H9 (cell line): ENCODE measurements at regions not wholly inside any gene's neighbourhood (a gene's known extent, or its start where the extent isn't known, plus 50 kb on each side); places are given as distances from the start of the nearest gene placed in this dataset.

Experiments used
- DNase-seq: peaks from one replicate; pipeline ENCODE4 v3.0.0-alpha.2; 2017
- H2AFZ ChIP-seq: one replicate; pipeline ENCODE4 v1.6.1; 2013; ENCODE audit warnings: mild to moderate bottlenecking, low read length, control low read depth, moderate library complexity
- H2AK5ac ChIP-seq: 2 replicates; pipeline ENCODE4 v1.6.1; 2013; ENCODE audit warnings: low read length, control low read depth, mixed read lengths; ENCODE audit not compliant: insufficient read length
- H2BK120ac ChIP-seq: one replicate; pipeline ENCODE4 v1.6.1; 2013; ENCODE audit warnings: low read depth, mild to moderate bottlenecking, low read length, control low read depth, inconsistent platforms; ENCODE audit not compliant: poor library complexity, severe bottlenecking
- H2BK12ac ChIP-seq: 2 replicates; pipeline ENCODE4 v1.6.1; 2013; ENCODE audit warnings: low read length, control low read depth, mixed read lengths, low read depth; ENCODE audit not compliant: insufficient read length
- H2BK15ac ChIP-seq: 2 replicates; pipeline ENCODE4 v1.6.1; 2013; ENCODE audit warnings: low read depth, low read length, control low read depth
- H2BK20ac ChIP-seq: one replicate; pipeline ENCODE4 v1.6.1; 2013; ENCODE audit warnings: low read depth, mild to moderate bottlenecking, low read length, control low read depth, inconsistent platforms; ENCODE audit not compliant: poor library complexity, severe bottlenecking
- H2BK5ac ChIP-seq: 2 replicates; pipeline ENCODE4 v1.6.1; 2013; ENCODE audit warnings: low read length, control low read depth, mixed read lengths; ENCODE audit not compliant: insufficient read length
- H3K14ac ChIP-seq: 2 replicates; pipeline ENCODE4 v1.6.1; 2013; ENCODE audit warnings: low read length, control low read depth; ENCODE audit not compliant: insufficient read depth
- H3K18ac ChIP-seq: 2 replicates; pipeline ENCODE4 v1.6.1; 2013; ENCODE audit warnings: low read depth, mild to moderate bottlenecking, mixed read lengths, low read length, control low read depth; ENCODE audit not compliant: insufficient read length
- H3K23ac ChIP-seq: 2 replicates; pipeline ENCODE4 v1.6.1; 2013; ENCODE audit warnings: low read length, control low read depth, mixed read lengths, low read depth; ENCODE audit not compliant: insufficient read length
- H3K23me2 ChIP-seq: 2 replicates; pipeline ENCODE4 v1.6.1; 2013; ENCODE audit warnings: low read depth, mild to moderate bottlenecking, mixed read lengths, low read length, control low read depth; ENCODE audit not compliant: insufficient read length, poor library complexity, severe bottlenecking
- H3K27ac ChIP-seq: 2 replicates; pipeline ENCODE4 v1.5.1; 2013; ENCODE audit warnings: low read length, control low read depth, mixed read lengths, low read depth; ENCODE audit not compliant: insufficient read length
- H3K27me3 ChIP-seq: 2 replicates; pipeline ENCODE4 v1.6.1; 2013; ENCODE audit warnings: low read length, control low read depth, inconsistent platforms; ENCODE audit not compliant: insufficient read depth
- H3K4ac ChIP-seq: 2 replicates; pipeline ENCODE4 v1.6.1; 2013; ENCODE audit warnings: low read depth, mild to moderate bottlenecking, control low read depth, inconsistent platforms, low read length, moderate library complexity
- H3K4me1 ChIP-seq: 2 replicates; pipeline ENCODE4 v1.6.1; 2013; ENCODE audit warnings: low read length, control low read depth, inconsistent platforms; ENCODE audit not compliant: insufficient read depth
- H3K4me2 ChIP-seq: 2 replicates; pipeline ENCODE4 v1.6.1; 2013; ENCODE audit warnings: low read length, control low read depth, mixed read lengths; ENCODE audit not compliant: insufficient read length, insufficient read depth
- H3K56ac ChIP-seq: 2 replicates; pipeline ENCODE4 v1.6.1; 2013; ENCODE audit warnings: low read depth, mild to moderate bottlenecking, mixed read lengths, low read length, control low read depth; ENCODE audit not compliant: insufficient read length
- H3K79me1 ChIP-seq: 2 replicates; pipeline ENCODE4 v1.6.1; 2013; ENCODE audit warnings: low read depth, mild to moderate bottlenecking, moderate library complexity, low read length, control low read depth, inconsistent platforms; ENCODE audit not compliant: insufficient read depth, poor library complexity, severe bottlenecking
- H3K79me2 ChIP-seq: 2 replicates; pipeline ENCODE4 v1.6.1; 2013; ENCODE audit warnings: low read length, control low read depth, inconsistent platforms; ENCODE audit not compliant: insufficient read depth
- H3K9ac ChIP-seq: 2 replicates; pipeline ENCODE4 v1.6.1; 2013; ENCODE audit warnings: low read length, control low read depth, mixed read lengths; ENCODE audit not compliant: insufficient read length; ENCODE audit errors: extremely low read depth
- H3K9me3 ChIP-seq: one replicate; pipeline ENCODE4 v1.6.1; 2013; ENCODE audit warnings: low read depth, low read length, inconsistent platforms; ENCODE audit not compliant: control insufficient read depth
- H3T11ph ChIP-seq: one replicate; pipeline ENCODE4 v1.6.1; 2013; ENCODE audit warnings: mild to moderate bottlenecking, low read length, control low read depth, inconsistent platforms
- H4K20me1 ChIP-seq: one replicate; pipeline ENCODE4 v1.6.1; 2013; ENCODE audit not compliant: control insufficient read depth, insufficient read length, insufficient read depth
- H4K5ac ChIP-seq: 2 replicates; pipeline ENCODE4 v1.6.1; 2013; ENCODE audit warnings: low read depth, mild to moderate bottlenecking, mixed read lengths, low read length, control low read depth; ENCODE audit not compliant: insufficient read length
- H4K8ac ChIP-seq: replicated peaks from 2 replicates; pipeline ENCODE4 v1.6.1; 2013; ENCODE audit warnings: low read length, control low read depth, mixed read lengths, low read depth; ENCODE audit not compliant: insufficient read length
- H4K91ac ChIP-seq: 2 replicates; pipeline ENCODE4 v1.6.1; 2013; ENCODE audit warnings: low read depth, mild to moderate bottlenecking, moderate library complexity, mixed read lengths, low read length, control low read depth; ENCODE audit not compliant: insufficient read length
- H3K27ac Mint-ChIP-seq, 3 experiments: 2 replicates in 2 of 3; 3 replicates in 1 of 3; pipeline ENCODE4 v1.8.0; 2020 to 2021; ENCODE audit warnings: mixed read lengths in 3 of 3, mild to moderate bottlenecking in 1 of 3, moderate library complexity in 1 of 3
- H3K27me3 Mint-ChIP-seq: 2 replicates; pipeline ENCODE4 v1.8.0; 2021; ENCODE audit warnings: low read depth, mild to moderate bottlenecking, moderate library complexity, mixed read lengths
- H3K36me3 Mint-ChIP-seq, 3 experiments: 2 replicates in 2 of 3; 3 replicates in 1 of 3; pipeline ENCODE4 v1.8.0; 2020 to 2021; ENCODE audit warnings: low read depth in 3 of 3, mixed read lengths in 3 of 3; ENCODE audit not compliant: insufficient read depth in 1 of 3
- H3K4me1 Mint-ChIP-seq, 2 experiments: 2 replicates each; pipeline ENCODE4 v1.8.0; 2020; ENCODE audit warnings: mixed read lengths in 2 of 2
- H3K4me3 Mint-ChIP-seq, 2 experiments: 2 replicates in 1 of 2; 3 replicates in 1 of 2; pipeline ENCODE4 v1.8.0; 2020 to 2021; ENCODE audit warnings: mild to moderate bottlenecking in 2 of 2, mixed read lengths in 2 of 2, moderate library complexity in 1 of 2
- H3K9me3 Mint-ChIP-seq, 2 experiments: 2 replicates in 1 of 2; 3 replicates in 1 of 2; pipeline ENCODE4 v1.8.0; 2020; ENCODE audit warnings: mild to moderate bottlenecking in 2 of 2, mixed read lengths in 2 of 2, moderate library complexity in 1 of 2
- WGBS: extraction: QIAGEN DNeasy Blood & Tissue Kit; methylation state at CpG from one replicate; pipeline ENCODE4 v1.1.7; 2013; ENCODE audit warnings: missing lambda C conversion rate, low lambda C conversion rate, mixed read lengths; ENCODE audit not compliant: insufficient read length; ENCODE audit errors: extremely low coverage; 5-methylcytosine and 5-hydroxymethylcytosine counted together
- TF ChIP-seq, protein P1 (sequence below): fragments of 200-600 bp; sonication (generic); conservative IDR thresholded peaks from 3 replicates; pipeline ENCODE4 v1.8.0; 2021; ENCODE audit warnings: antibody characterized with exemption, mild to moderate bottlenecking

GRCh38 chr18:25423267-25423666 is 71.3 kb upstream of the ZNF521 start:
- Histone ChIP-seq H4K8ac (no peak overlapping the region), H3K9me3 (no peaks in the 10 kb centered on the region), H3T11ph (no peak overlapping the region), H3K23ac (no peak overlapping the region), H3K27me3 (no peaks in the 10 kb centered on the region), H3K79me2 (no peaks in the 10 kb centered on the region), H4K91ac (no peak overlapping the region), H3K27ac (no peak overlapping the region), H3K4me2 (no peak overlapping the region), H3K4me1 (no peaks in the 10 kb centered on the region), H3K56ac (no peak overlapping the region), H3K18ac (no peak overlapping the region), H2BK120ac (no peak overlapping the region), H2BK20ac (no peak overlapping the region), H3K4ac (no peak overlapping the region), H2BK5ac (no peak overlapping the region), H3K14ac (no peak overlapping the region), H4K20me1 (no peaks in the 10 kb centered on the region), H2AFZ (no peak overlapping the region), H2AK5ac (no peak overlapping the region), H3K79me1 (no peaks in the 10 kb centered on the region), H2BK12ac (no peak overlapping the region), H3K23me2 (no peaks in the 10 kb centered on the region), H4K5ac (no peak overlapping the region), H2BK15ac (no peak overlapping the region), H3K9ac (no peak overlapping the region)
- Mint-ChIP-seq H3K27me3 (peaks cover 2% of the 10 kb centered on the region; the same call in 1 of the 2 replicates), H3K4me1 (peaks cover 0 to 5% of the 10 kb centered on the region in 2 experiments; a peak in 2 of 4 replicates), H3K4me3 (no peak overlapping the region), H3K27ac (no peak overlapping the region), H3K9me3 (peaks cover 4 to 6% of the 10 kb centered on the region in 2 experiments; a peak in 3 of 5 replicates), H3K36me3 (no peaks in the 10 kb centered on the region; a peak in 1 of 7 replicates)
- TF ChIP-seq, protein P1, sequence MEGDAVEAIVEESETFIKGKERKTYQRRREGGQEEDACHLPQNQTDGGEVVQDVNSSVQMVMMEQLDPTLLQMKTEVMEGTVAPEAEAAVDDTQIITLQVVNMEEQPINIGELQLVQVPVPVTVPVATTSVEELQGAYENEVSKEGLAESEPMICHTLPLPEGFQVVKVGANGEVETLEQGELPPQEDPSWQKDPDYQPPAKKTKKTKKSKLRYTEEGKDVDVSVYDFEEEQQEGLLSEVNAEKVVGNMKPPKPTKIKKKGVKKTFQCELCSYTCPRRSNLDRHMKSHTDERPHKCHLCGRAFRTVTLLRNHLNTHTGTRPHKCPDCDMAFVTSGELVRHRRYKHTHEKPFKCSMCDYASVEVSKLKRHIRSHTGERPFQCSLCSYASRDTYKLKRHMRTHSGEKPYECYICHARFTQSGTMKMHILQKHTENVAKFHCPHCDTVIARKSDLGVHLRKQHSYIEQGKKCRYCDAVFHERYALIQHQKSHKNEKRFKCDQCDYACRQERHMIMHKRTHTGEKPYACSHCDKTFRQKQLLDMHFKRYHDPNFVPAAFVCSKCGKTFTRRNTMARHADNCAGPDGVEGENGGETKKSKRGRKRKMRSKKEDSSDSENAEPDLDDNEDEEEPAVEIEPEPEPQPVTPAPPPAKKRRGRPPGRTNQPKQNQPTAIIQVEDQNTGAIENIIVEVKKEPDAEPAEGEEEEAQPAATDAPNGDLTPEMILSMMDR: no peak
- no CpG with 5 or more reads among the region's 2 CpGs for WGBS
- DNase-seq: no peak
